ENCODE measurements at regions not wholly inside any gene's neighbourhood (a gene's known extent, or its start where the extent isn't known, plus 50 kb on each side); places are given as distances from the start of the nearest gene placed in this dataset.
"Not testable (repeated sequence)": the region's sequence is repeated elsewhere in the genome, so short reads cannot be mapped to it uniquely, and the experiment has no call there.

DNA sequence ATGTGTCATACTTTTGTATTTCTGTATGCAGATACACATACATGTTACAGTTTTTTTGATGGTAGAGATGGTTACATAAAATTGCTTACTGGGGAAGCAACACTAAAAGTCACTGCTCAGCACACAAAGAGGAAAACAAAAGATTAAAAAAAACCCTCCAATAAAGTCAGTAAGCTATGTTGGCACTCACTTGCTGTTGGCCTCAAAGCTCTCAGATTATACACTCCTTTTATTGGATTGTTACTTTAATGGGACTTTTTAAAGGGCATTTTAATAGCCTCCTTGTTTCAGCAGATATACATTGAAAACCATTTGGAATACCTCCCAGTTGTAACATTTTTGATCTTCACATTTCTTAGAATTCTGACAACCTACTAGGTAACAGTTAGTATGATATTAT is 222.0 kb upstream of the HHIP start:
- H3K4me3 ChIP-seq (ENCODE audit: control insufficient read depth, low read depth, low read length), result no peak overlapping the region
- DNase-seq (ENCODE audit: low read depth), result no peak
- TF ChIP-seq, protein P1, sequence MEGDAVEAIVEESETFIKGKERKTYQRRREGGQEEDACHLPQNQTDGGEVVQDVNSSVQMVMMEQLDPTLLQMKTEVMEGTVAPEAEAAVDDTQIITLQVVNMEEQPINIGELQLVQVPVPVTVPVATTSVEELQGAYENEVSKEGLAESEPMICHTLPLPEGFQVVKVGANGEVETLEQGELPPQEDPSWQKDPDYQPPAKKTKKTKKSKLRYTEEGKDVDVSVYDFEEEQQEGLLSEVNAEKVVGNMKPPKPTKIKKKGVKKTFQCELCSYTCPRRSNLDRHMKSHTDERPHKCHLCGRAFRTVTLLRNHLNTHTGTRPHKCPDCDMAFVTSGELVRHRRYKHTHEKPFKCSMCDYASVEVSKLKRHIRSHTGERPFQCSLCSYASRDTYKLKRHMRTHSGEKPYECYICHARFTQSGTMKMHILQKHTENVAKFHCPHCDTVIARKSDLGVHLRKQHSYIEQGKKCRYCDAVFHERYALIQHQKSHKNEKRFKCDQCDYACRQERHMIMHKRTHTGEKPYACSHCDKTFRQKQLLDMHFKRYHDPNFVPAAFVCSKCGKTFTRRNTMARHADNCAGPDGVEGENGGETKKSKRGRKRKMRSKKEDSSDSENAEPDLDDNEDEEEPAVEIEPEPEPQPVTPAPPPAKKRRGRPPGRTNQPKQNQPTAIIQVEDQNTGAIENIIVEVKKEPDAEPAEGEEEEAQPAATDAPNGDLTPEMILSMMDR (conservative IDR thresholded peaks at IDR 0.05; ENCODE audit: control insufficient read depth, insufficient read depth, low read depth, low read length), result no peak

DNA sequence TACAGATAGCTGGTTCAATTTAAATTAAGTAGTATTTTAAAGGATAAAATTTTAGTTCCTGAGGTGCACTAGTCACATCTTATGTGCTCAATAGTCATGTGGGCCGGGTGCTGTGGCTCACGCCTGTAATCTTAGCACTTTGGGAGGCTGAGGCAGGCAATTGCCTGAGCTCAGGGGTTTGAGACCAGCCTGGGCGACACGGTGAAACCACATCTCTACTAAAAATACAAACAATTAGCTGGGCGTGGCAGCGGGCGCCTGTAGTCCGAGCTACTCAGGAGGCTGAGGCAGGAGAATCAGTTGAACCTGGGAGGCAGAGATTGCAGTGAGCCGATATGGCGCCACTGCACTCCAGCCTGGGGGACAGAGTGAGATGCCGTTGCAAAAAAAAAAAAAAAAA is 219.9 kb upstream of the HHIP start:
- not testable (repeated sequence) for DNase-seq (ENCODE audit: low read depth)

DNA sequence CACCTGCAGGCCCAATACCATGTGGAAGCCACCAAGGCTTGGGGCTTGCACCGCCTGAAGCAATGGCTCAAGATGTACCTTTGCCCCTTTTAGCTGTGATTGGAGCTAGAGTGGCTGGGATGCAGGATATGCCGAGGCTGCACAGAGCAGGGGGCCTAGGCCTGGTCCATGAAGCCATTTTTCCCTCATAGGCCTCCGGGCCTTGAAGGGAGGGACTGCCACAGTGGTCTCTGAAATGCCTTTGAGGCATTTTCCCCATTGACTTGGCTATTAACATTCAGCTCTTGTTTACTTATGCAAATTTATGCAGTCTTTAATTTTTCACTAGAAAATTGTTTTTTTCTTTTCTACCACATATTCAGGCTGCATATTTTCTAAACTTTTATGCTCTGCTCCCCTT is 203.2 kb upstream of the HHIP start:
- TF ChIP-seq, protein P1 (conservative IDR thresholded peaks at IDR 0.05; ENCODE audit: control insufficient read depth, insufficient read depth, low read depth, low read length), result no peak
- no peak overlapping the region for H3K4me3 ChIP-seq (ENCODE audit: control insufficient read depth, low read depth, low read length)
- DNase-seq (ENCODE audit: low read depth), result no peak

More for the DNA sequence above, 219.9 kb upstream of the HHIP start:
- H3K4me3 ChIP-seq (ENCODE audit: control insufficient read depth, low read depth, low read length), result not testable (repeated sequence)

DNA sequence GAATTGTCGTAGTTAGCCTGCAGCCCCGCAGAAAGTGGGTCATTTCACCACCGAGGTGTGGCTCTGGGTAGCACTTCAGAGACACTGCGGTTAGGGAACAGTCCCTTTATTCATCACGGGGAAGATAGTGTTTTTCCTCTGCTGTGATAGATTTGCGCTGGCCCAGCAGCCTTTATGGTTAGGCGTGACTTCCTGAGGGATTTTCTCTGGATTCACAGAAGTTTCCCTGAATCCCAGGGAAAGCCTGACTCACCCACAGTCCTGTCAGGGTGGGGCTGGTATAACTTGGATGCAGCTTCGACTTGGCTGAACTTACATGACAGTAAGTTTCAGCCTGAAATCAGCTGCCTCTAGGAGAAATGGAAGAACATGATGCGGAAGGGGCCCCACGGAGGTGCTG is 196.3 kb upstream of the HHIP start:
- TF ChIP-seq, protein P1 (conservative IDR thresholded peaks at IDR 0.05; ENCODE audit: control insufficient read depth, insufficient read depth, low read depth, low read length), result no peak
- DNase-seq (ENCODE audit: low read depth), result peak; percentile 72
- H3K4me3 ChIP-seq (ENCODE audit: control insufficient read depth, low read depth, low read length), result no peak overlapping the region

DNA sequence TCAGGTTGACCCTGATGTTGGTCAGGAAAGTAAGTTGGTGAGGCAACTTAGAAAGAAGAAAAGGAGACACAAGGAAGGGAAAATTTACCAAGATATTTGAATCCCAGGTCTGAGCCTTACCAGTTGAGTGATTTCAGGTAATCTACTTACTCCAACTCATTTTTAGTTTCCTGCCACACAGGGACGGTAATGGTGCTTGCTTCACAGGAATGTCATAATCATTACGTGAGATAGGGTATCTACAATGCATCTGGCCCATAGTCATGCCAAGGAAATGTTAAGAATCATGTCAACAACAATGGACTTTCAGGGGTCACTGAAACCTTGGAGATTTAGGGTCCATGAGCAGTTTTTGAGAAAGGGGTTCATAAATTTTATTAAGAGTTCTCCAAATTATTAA is 195.4 kb upstream of the HHIP start:
- H3K4me3 ChIP-seq (ENCODE audit: control insufficient read depth, low read depth, low read length), result no peak overlapping the region
- TF ChIP-seq, protein P1 (conservative IDR thresholded peaks at IDR 0.05; ENCODE audit: control insufficient read depth, insufficient read depth, low read depth, low read length), result no peak
- DNase-seq (ENCODE audit: low read depth), result no peak

DNA sequence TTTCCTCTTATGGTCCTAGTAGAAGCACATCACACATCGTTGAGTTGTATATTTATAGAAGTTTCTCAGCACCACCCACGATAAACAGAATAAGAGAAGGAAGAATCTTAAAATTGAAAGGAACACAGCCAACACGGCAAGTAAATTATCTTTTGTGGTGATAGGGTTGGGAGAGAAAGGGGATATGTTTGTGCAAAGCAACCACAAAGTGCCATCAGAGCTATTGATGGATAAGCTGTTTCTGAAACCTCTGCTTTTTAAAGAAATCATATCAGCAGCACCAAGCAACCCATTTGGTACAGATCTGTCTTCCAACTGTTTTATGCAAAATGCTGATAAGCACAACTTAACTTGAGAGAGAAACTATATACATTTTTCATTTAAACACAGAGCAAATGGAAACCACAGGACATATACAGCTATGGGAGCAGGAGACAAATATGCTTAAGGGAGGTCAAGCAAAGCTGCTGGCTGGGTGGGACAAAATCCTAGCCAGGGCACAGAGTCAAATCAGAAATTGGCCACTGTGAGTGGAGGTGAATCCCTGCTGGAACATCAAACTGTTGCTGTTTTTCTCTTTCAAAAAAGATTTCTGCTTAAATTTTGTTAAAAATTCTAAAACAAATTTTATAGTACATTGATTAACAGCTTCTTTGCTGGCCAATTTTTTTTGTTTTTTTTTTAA is 194.0 kb upstream of the HHIP start:
- no peak overlapping the region for H3K4me3 ChIP-seq (ENCODE audit: control insufficient read depth, low read depth, low read length)
- TF ChIP-seq, protein P1 (conservative IDR thresholded peaks at IDR 0.05; ENCODE audit: control insufficient read depth, insufficient read depth, low read depth, low read length), result no peak
- DNase-seq (ENCODE audit: low read depth), result no peak

DNA sequence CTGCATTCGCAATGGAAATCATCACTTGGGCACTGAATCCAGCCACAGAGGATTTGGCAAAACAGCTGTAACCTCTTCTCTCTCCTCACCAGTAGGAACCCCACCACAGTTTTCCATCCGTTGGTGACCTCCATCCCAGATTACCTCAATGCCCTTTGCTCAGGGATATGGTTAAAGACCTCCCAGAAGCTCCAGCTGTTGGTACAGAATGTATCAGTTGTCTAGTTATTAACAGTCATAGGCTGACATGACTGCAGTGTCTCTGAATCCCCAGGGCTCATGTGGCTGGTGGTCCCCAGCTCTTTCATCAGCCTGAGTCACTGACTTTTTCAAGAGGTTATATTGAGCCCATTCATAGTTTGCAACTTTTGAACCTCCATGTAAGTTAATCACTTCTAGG is 189.8 kb upstream of the HHIP start:
- TF ChIP-seq, protein P1 (conservative IDR thresholded peaks at IDR 0.05; ENCODE audit: control insufficient read depth, insufficient read depth, low read depth, low read length), result no peak
- H3K4me3 ChIP-seq (ENCODE audit: control insufficient read depth, low read depth, low read length), result no peak overlapping the region
- no peak for DNase-seq (ENCODE audit: low read depth)

Measured in fibroblast of mammary gland (primary cell).